Right lobe of liver (tissue), 6 donors: ENCODE measurements at regions not wholly inside any gene's neighbourhood (a gene's known extent, or its start where the extent isn't known, plus 50 kb on each side); places are given as distances from the start of the nearest gene placed in this dataset.

Experiments
- ATAC-seq, 4 donors: fragments of 200-7000 bp; cut with Tn5 transposase; one replicate each; pipeline ENCODE4 v1.9.1; 2020; ENCODE audit warnings: mild to moderate bottlenecking in 4 of 4, moderate library complexity in 4 of 4
- DNase-seq, 3 donors: peaks; one replicate each; pipeline ENCODE4 v3.0.0-alpha.2; 2020
- H3K27ac ChIP-seq, 3 donors: fragments of 200-600 bp; one replicate each; pipeline ENCODE4 v1.8.0; 2022
- H3K27me3 ChIP-seq, 2 donors: fragments of 200-600 bp; one replicate each; pipeline ENCODE4 v1.8.0; 2022
- H3K36me3 ChIP-seq, 4 donors: fragments of 200-600 bp; sonication (generic) in 1 of 4; one replicate each; pipeline versions ENCODE4 v1.5.1 to v1.8.0; 2017 to 2022; ENCODE audit warnings: control low read depth in 1 of 4
- H3K4me1 ChIP-seq, 4 donors: fragments of 200-600 bp; sonication (generic) in 1 of 4; one replicate each; pipeline versions ENCODE4 v1.5.1 to v1.8.0; 2017 to 2022; ENCODE audit warnings: control low read depth in 1 of 4
- H3K4me3 ChIP-seq, 3 donors: fragments of 200-600 bp; one replicate each; pipeline ENCODE4 v1.8.0; 2022
- H3K9me3 ChIP-seq, 4 donors: fragments of 200-600 bp; sonication (generic) in 1 of 4; one replicate each; pipeline versions ENCODE4 v1.5.1 to v1.8.0; 2017 to 2022; ENCODE audit warnings: control low read depth in 1 of 4
- CTCF ChIP-seq, 4 donors: fragments of 200-600 bp in 3 of 4; fragments of 450-650 bp in 1 of 4; IDR thresholded peaks; one replicate each; pipeline versions ENCODE4 v1.5.1 to v1.8.0; 2016 to 2022; ENCODE audit warnings: antibody characterized with exemption in 4 of 4, mild to moderate bottlenecking in 2 of 4
- POLR2A ChIP-seq: fragments of 450-650 bp; IDR thresholded peaks from one replicate; pipeline ENCODE4 v1.6.1; 2017; ENCODE audit warnings: antibody characterized with exemption, mild to moderate bottlenecking
- WGBS: methylation state at CpG from one replicate; pipeline ENCODE4 v1.1.6; 2018; ENCODE audit warnings: low coverage, low lambda C conversion rate; ENCODE audit not compliant: insufficient coverage; ENCODE audit errors: missing lambda C conversion rate; 5-methylcytosine and 5-hydroxymethylcytosine counted together
- intact Hi-C, 2 donors: fragments of 100-400 bp; cut with DNase I; formaldehyde crosslinking; loops; one replicate each; pipeline versions ENCODE4 v1.11.2 to v1.14.1; 2022
- donor health status: DM: no; HTN: yes; CAD: no.
- donor health status: DM: no; HTN: no; CAD: no.
- donor health status: DM: no; HTN: no; CAD: no.
- donor health status: DM: no; HTN: yes; CAD: no.
- donor health status: DM: no; HTN: yes; CAD: no.

DNA sequence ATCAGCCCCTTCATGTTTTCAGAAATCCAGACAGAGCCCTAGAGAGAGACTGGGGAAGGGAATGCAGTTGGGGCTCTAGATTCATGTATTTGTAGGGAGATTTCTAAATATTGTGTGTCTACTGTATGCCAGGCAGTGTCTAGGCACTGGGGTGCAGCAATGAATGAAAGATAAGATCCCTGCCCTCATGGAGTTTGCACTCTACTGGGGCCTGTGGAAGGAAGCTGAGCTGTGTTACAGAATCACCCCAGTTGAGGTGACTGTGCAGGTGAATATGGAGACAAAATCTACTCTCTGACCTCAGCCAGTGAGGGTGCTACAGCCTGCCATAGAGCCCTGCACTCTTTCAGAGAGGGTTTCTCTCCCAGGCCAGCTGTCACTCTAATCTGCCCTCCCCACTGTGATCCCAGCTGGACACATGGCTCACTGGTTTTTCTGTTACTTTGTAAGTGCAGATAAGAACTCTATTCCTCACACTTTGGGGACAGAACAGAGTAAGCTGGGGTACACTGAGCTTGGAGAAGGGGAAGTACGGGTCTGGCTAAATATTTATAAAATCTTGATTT is 69.2 kb upstream of the E2F3 start:
- 27% methylated on average over 1 of the region's 1 CpG for WGBS
- no peaks in the 10 kb centered on the region for H3K36me3 ChIP-seq
- H3K27me3 ChIP-seq: no peaks in the 10 kb centered on the region
- no peak for ATAC-seq
- H3K9me3 ChIP-seq: no peaks in the 10 kb centered on the region
- intact Hi-C loops: no loop called here
- no peaks in the 10 kb centered on the region for H3K4me1 ChIP-seq
- no peak overlapping the region for H3K4me3 ChIP-seq
- DNase-seq: no peak
- H3K27ac ChIP-seq: no peak overlapping the region
- TF ChIP-seq CTCF (IDR thresholded peaks at IDR 0.05): no peak
- TF ChIP-seq POLR2A: no peak

DNA sequence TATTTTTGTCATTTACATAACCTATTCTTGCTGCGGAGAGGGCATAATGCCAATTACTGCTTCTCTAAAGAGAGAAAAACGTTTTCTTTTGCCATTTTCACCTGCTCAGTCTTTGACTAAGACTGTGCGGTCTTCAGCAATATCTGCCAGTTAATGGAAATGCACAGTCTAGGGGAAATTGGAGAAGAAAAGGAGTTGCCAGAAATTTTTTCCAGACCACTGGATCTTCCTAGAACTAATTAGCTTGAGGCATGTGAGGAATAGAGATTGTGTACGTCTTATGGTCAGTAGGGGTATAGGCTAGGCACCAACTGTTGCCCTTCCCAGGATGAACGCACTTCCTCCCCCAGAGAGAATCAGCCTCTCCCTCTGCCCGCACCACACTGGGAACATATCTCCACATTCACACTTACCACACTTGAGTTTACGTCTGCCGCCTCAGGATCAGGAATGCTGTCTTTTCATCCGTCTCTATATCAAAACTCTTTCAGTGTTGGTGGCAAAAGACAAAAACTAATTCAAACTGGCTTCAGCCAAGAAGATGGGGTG is 67.9 kb upstream of the E2F3 start:
- DNase-seq: no peak
- H3K27ac ChIP-seq: no peak overlapping the region
- no peak for TF ChIP-seq POLR2A
- TF ChIP-seq CTCF (IDR thresholded peaks at IDR 0.05): no peak
- WGBS: 63% methylated on average over 9 of the region's 9 CpGs
- H3K4me1 ChIP-seq: no peaks in the 10 kb centered on the region
- no peak overlapping the region for H3K4me3 ChIP-seq
- ATAC-seq: no peak
- no peaks in the 10 kb centered on the region for H3K36me3 ChIP-seq
- no peaks in the 10 kb centered on the region for H3K27me3 ChIP-seq
- no peaks in the 10 kb centered on the region for H3K9me3 ChIP-seq
- intact Hi-C loops: no loop called here

DNA sequence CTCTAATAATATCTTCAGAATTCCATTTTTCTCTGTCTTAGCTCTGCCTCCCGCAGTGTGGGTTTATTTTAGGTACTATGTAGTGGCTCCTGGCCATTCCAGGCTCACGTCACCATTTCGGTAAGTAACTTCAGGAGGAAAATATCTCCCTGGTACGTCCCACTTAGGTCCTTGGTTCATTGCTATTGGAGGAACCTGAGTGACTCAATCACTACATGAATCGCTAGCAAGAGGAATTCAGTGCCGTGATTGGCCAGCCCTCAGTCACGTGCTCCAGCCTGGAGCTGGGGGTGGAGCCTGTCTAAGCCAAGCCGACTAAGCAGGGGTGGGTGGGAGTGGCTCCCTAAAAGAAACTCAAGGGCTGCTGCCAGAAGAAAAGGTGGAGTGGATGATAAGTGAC is 67.3 kb upstream of the E2F3 start:
- TF ChIP-seq POLR2A: no peak
- no peak for TF ChIP-seq CTCF (IDR thresholded peaks at IDR 0.05)
- intact Hi-C loops: no loop called here
- DNase-seq (no peak), ATAC-seq (no peak)
- H3K4me1 ChIP-seq: no peaks in the 10 kb centered on the region
- no peaks in the 10 kb centered on the region for H3K27me3 ChIP-seq
- H3K36me3 ChIP-seq: no peaks in the 10 kb centered on the region
- 57% methylated on average over 7 of the region's 8 CpGs for WGBS
- H3K9me3 ChIP-seq: no peaks in the 10 kb centered on the region
- H3K27ac ChIP-seq: no peak overlapping the region
- no peak overlapping the region for H3K4me3 ChIP-seq

DNA sequence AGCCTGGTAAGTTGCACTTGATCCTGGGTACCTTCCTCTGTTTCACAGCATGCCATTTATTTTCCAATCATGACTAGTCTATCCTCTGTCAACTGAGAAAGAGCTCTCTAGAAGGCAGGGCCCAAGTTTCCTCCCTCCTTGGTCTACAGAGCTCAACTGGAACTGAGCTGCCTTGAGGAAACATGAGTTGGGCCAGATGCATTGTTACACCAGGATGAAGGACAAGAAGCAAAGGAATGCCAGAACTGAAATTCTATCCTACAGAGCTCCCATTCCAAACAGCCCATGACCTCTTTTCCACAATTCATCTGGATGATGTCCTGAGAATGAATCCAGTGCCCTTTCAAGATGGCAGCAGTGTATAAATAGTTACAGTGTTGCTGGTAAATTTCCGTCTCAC is 66.7 kb upstream of the E2F3 start:
- no peaks in the 10 kb centered on the region for H3K27me3 ChIP-seq
- intact Hi-C loops: no loop called here
- no peaks in the 10 kb centered on the region for H3K36me3 ChIP-seq
- DNase-seq: no peak
- H3K27ac ChIP-seq: no peak overlapping the region
- H3K4me1 ChIP-seq: no peaks in the 10 kb centered on the region
- no peak for ATAC-seq
- 88% methylated on average over 1 of the region's 1 CpG for WGBS
- TF ChIP-seq CTCF (IDR thresholded peaks at IDR 0.05) (no peak), POLR2A (no peak)
- H3K9me3 ChIP-seq: no peaks in the 10 kb centered on the region
- H3K4me3 ChIP-seq: no peak overlapping the region

- intact Hi-C loops: no loop called here
- no peaks in the 10 kb centered on the region for H3K9me3 ChIP-seq
- WGBS: 34% methylated on average over 4 of the region's 4 CpGs
- H3K27me3 ChIP-seq: no peaks in the 10 kb centered on the region
- TF ChIP-seq CTCF (IDR thresholded peaks at IDR 0.05): no peak
- no peak for TF ChIP-seq POLR2A
- no peak for ATAC-seq
- no peak overlapping the region for H3K4me3 ChIP-seq
- H3K4me1 ChIP-seq: no peaks in the 10 kb centered on the region
- H3K27ac ChIP-seq: no peak overlapping the region
- no peak for DNase-seq
- H3K36me3 ChIP-seq: no peaks in the 10 kb centered on the region
Observed at GRCh38 chr6:20335872-20336271, 65.8 kb upstream of the E2F3 start.
